ENCODE measurements at regions not wholly inside any gene's neighbourhood (a gene's known extent, or its start where the extent isn't known, plus 50 kb on each side); places are given as distances from the start of the nearest gene placed in this dataset.

DNA sequence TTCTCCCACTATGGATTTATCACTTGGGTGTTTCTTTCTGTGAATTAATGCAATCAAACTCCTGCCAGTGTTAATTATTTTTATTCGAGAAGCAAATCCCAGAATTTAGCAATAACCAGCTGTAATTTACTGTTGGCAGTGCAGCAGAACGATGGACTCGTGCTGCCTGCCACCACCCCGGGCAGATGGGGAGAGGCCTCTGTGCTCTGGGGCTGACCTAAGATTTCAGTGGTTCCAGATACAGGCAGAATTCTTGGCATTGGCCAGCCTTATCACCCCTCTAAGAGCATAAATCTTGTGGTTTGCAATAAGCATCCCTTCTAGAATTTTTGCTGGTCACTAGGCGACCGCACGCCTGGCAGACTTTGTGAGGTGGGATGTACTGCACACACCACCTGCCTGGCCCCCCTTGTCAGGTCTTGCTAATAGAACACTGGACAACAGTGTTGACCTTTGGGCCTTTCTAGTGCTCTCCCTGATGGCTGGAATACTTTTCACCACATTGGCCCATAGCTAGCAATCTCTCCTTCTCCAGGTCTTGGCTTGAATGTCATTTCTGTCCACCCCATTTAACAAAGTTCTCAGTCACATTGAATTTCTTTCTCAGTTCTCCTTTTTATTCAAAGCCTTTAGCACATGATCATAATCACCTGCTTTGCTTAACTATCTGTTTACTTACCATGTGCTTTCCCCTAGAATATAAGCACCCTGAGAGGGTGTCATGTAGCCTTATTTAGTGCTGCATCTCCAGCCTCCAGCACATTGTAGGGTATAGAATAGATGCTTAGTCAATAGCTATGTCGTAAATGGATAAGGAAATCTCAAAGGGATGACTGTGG is 122.1 kb upstream of the DYNLRB2 start:
- DNase-seq: no peak

DNA sequence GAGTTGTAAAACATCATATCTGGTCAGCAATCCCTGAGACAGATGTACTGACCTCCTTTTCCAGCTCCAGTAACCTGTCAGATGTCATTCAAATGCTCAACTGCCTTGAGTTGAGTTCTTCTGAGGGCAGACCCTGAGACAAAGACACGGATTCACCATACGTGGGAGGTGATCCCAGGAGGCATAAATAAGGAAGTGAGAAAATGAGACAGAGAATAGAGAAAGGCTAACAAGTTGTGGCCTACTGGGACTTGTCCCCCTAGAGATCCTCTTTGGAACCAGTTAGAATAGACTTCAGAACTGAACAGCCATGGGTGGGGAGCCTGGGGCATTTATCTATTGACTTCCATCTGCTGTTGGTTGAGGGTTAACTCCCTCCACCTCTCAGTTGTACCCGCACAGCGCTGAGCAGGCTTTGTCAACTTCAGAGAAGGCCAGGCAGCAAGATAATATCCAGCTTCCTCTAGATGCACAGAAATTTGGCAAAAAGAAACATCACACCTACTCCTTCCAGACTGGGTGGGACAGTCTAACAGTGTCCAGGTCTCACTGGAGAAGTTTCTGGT is 123.0 kb upstream of the DYNLRB2 start:
- no peak for DNase-seq

DNA sequence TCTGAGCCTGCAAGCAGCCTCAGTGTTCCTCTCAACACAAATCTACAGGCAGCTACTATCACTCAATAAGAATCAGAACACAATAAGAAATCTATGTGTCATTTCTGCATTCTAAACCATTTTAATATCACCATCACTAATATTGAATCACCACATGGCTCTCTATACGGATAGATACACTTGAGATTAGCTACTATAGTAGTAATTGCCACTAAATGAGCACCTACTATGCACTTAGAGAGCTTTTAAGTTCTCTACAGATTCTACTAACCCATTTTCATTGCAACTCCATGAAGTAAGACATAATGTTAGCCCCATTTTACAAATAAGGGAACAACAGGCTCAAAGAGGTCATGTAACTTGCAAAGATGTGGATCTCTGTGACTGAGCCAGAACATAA is 132.8 kb upstream of the DYNLRB2 start:
- DNase-seq: no peak

DNA sequence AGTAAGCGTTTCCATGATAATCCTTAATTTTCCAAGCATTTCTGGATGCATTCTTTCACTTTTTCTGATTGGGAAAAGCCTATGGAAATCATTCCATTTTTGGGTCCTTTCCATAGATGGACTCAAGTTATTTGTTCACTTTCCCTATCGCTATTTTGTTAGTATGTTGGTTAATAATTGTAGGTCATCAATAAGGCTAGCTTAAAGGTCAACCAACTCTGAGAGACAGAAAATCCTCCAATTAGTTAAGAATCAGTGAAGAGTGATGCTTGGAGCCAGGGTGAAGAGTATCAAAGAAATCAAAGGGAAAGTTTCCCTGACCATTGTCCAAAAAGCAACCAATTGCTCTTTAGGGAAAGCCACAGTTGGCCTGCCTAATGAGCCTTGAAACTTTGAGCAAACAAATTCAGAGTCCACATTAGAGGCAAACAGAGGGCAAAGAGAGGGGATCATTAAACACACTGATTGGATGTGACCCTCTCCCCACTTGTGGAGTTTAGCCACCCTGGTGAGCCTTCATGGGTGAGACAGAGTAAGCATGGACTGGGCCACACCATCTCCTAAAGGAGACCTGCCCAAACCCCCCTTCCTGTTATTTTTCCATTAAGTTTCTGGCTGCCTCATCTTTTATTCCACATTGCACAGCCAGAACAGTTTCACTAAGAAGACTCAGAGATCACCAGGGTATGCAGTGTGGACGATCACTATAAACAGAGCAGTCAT is 133.4 kb upstream of the DYNLRB2 start:
- no peak for DNase-seq

DNA sequence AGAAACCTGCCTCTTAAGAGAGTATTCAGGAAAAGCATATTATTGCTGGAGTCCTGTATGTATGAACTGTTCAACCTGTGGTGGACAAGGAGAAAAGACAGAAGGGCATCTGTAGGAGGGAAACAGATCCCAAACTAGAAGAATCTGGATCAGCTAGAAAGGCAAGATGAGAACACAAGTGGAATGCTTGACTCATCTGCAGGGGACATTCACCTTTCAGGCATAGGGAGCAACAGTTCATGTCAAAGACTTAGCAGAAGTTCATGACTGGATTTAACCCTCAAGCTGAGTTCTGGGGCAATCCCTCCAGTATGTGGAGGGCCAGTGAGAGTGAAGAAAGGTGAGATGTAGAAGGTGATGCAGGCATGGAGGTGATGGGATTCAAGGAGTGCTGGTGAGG is 135.9 kb upstream of the DYNLRB2 start:
- no peak for DNase-seq

DNA sequence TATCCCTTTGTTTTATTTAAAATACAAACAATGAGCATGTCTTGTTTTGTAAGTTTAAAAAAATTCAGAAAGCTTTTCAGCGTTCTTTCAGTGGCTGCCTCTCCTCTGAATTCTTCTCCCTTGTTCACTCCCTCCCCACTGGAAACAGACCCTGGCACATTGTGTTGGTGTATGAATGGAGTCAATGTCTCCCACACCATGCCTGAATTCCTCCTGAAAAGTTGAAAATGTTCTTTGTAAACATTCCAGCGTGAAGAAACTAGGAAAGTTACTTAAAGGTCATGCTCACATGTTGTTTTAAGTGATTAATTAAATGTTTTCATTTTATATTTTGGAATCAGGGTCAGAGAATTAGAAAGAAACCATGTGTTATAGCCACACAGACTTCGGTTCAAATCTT is 136.9 kb upstream of the DYNLRB2 start:
- DNase-seq: no peak

DNA sequence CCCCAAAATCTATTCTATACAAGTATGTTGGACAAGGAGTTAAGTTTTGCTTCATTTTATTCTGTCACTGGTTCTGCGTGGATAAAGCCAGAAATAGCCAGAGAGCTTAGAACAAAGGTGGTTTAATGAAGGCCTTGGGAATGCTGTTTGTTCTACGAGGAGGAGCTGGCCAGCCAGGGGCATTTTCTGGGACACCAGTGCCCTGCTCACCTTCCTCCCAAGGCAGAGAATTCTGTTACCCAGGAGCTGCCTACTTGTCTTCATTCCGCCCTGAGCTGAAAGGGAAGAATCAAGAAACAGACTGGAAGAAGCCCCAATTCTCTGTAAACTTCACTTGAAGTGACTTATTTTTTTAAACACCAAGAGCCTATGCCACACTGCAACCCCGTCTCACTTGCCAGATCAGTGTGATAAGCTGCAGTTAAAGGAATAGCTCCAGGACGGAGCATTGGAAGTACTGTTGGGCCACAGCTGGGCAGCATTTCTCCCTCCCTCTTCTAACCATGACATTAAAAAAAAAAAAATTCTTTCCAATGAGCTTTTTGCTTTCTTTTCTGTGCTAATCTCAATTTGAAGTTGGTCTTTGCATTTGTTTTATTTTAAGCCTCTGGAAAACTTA is 149.8 kb upstream of the DYNLRB2 start:
- DNase-seq: no peak

DNA sequence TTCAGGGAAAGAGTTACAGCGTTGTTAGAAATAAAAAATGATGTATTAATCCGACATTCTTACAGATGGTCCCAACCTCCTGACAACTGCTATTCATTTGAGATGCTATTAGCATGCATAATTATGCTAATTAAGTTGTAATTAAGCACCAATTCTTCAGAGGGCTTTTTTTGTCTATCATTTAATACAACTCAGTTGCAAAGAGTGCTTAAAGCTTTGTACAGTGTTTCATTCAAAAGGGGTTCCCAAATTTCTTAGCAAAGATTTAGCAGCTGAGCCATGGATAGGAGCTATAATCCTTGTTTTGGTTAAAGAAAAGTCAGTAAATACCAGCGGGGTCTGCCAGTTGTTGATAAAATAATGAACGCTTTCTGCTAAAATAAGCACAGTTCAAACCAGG is 150.7 kb upstream of the DYNLRB2 start:
- no peak for DNase-seq

DNA sequence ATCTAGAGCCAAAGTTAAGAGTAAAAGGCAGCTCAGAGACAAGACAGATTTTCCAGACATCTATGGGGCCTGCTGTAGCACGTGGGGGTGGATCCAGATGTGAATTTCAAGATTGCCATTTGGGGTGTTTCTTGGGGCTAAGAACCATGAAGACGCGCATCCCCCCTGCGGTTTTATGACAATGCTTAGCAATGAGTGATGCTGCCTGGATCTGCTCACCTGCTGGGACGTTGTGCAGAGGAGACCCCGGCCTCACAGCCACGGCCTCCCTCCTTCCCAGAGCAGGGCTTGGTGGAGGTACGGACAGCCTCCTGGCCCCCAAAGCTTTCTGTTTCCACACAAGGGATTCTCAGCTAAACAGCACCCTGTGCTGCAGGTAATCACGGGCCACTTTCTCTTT is 151.5 kb upstream of the DYNLRB2 start:
- no peak for DNase-seq

DNA sequence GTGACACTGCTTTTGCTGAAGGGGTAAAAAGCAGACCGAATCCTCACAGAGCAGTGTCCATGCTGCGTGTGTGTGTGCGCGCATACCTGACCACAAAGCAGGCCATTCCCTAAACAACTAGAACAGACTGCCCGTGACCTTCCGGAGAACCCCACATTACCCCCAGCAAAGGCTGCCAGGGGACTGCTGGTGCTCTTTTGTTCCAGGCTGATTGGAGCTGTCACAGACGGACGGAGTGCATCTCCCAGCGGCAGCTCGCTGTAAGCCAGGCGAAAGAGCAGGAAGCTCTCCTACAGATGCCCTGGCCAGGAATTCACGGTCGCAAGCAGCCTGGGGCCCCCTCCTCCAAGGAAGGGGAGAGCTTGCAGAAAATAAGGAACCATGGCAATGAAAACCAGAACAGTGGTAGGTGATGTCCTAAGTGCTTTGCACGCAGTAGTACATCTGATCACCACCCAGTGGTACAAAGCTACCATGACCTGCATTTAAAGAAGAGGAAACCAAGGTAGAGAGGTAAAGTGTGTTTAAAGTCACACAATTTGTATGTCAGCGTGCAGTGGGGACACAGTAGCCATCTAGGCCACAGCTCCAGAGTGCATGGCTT is 153.4 kb upstream of the DYNLRB2 start:
- no peak for DNase-seq

DNA sequence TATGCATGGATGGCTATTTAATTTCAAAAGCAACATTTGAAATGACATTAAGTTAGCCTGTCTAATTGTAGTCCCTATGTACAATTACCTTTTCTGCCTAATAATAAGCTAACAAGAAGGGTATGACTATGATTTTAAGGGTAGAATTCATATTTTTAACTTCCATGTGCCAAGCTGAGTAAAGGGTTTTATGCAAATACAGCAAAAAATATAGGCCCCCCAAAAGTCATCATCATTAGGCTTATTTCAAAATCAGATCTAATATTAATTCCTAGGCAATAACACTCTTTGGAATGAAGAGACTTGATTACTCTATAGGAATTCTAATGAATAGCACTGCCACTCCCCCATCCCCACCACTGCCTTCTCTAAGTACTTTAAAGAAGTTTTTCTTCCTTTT is 155.9 kb upstream of the DYNLRB2 start:
- no peak for DNase-seq

DNA sequence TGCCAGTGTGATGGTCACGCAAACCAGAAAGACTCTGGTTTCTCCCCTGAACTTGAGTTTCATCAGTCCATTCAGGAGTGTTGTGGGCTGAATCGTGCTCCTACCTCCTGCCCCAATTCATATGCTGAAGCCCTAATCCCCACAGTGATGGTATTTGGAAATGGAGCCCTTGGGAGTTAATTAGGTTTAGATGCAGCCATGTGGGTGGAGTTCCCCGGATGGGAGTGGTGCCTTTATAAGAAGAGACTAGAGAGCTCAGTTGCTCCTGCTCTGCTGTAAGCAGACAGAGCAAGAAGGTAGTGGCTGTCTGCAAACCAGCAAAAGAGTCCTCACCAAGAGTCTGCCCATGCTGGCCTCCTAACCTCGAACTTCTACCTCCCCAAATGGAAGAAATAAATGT is 160.3 kb upstream of the DYNLRB2 start:
- no peak for DNase-seq

DNA sequence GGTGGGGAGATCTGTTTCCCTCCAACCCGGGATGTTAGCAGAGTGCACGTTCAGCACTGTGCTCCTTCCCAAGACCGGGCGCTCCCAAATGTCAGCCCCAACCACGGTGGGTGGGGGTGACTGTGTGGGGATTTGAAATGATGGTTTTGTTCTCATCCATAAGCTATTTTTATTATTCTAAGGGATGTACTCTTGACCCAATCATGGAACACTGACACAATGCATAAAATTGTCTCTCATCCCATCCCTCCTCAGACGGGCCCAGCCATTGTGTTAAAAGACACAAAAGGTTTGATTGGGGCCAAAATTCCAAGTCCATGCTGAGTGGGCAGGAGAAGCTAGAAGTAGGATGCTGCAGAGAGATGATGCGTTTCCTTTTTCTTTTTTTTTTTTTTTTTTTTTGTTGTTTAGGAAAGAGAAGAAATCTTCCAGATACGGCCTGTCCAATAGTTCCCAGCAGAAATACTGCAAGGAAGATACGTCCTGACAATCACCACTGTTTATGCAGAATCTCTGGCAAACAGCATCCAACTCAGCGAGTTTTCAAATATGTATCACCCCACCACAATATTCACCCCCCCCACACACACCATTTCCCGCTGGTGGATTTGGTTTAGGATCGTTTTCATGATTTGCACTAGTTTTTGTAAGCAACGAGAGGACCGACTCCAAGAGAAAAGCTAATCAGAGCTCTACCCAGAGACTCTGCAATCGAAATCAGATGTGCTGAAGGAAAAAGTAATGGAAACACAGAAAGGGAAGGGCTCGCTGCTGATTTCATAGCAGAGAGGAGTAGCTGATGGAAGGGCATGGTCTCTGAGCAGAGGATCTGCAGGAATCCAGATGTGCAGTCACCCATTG is 163.5 kb upstream of the DYNLRB2 start:
- no peak for DNase-seq

DNA sequence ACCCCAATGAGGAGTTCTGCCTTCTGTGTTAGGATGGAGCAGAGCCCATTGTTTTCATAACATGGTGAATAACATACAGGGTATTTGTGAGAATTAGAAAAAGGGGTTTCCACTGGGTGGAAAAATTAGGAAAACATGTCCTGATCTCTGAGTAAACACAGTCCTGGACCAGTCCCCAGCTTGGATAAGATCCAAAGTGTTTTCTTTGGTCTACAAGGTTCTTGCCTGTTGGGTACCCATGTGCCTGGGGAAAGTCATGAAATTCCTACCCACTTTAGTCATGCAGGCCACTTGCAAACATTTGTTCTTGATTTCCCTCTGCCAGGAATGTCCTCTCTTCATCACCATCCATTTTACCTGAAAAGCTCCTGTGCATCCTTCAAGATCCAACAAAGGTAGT is 164.8 kb upstream of the DYNLRB2 start:
- no peak for DNase-seq

DNA sequence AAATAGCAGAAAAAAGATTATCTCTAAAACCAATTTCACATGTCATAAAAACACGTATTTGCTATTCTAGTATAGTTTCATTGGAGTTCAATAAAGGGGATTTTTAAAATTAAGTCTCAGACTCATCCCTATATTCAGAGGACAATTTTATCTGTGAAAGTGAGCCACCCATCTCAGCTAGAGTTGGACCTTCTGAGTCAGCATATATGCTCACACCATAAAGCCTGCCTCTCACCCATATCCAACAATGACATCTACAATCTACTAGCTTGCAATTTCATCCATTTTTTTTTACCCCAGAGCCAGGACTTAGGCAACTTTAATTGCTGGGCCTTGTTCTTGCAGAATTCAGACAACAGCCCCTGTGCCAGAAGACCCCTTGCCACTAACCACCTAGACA is 165.3 kb upstream of the DYNLRB2 start:
- DNase-seq: no peak

DNA sequence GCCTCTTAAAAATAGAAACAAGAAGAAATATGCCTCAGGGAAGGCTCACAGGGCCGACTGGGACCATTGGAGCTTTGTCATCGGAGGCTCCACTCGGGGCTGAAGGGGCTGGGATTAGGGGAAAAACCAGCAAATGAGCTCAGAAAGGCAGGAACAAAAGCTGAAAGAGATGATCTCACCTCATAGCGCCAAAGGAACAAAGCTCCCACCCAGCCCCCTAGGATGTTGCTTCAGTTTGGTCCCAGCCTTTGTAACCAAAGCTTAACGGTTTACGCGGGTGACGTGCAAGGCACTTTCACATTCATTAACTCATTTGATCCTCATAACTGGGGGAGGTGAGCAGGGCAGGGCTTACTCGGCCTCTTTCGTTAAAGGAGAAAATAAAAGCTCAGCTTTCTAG is 168.5 kb upstream of the DYNLRB2 start:
- DNase-seq: no peak

DNA sequence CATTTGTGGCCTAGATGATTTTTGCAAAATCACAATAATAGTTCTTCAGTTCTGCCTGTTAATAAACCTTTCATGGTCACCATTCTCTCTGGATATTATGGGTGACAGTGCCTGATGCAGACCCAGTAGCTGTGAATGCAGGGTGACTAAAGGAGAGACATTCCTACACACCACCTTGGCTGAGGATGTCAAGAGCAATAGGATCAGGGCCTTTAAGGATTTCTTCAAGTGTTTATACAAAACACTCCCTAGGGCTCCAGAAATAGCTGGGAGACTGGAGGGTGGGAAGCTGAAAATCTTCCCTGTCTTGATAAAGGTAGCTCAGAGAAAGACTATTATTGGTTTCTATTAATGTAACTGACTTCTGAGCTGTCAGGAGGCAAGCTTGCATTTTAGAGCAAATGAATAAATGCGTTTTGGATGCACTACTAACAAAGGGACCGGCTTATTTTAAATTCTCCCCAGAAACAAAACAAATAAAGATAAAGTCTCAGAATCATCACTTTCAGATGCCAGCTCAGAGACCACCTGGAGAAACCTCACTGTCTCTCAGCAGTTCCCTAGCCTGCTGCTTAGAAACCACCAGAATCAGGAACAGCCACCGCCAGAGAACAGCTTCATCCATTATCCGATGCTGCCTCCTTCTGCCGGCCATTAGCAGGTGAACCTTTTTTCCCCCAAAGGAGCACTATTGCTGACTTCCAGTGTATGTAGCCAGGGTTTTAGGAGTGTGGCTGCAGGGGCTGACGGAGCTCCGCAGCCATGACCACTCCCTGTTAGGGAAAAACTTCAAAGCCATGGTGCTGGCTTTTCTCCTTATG is 171.4 kb upstream of the DYNLRB2 start:
- no peak for DNase-seq

DNA sequence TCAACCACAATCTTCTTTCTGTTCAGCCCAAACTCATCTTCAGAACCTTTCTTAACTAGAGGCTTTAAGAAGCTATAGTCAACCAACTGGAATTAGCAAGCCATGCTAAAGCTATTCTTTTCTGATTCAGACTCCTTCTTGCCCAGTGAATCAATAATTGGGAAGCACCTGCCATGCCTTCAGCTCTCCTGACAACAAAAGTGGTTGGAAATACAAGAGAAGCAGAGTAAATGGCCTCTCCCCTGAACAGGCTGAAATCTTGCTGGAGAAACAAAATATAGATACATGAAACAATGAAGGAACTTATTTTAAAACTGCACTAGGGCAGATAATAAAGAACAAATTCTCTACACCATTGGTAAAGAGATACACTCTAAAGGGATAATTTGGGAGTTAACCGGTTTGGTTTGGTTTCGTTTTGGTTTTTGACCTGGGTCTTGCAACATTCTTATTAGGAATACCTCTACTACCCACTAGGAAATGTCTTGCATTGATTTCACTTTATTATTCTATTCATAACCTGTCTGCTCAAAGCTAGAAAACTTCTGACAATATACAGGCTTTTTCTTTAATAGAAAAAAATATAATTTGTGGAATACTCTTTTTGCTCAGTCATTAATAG is 173.6 kb upstream of the DYNLRB2 start:
- DNase-seq: no peak

DNA sequence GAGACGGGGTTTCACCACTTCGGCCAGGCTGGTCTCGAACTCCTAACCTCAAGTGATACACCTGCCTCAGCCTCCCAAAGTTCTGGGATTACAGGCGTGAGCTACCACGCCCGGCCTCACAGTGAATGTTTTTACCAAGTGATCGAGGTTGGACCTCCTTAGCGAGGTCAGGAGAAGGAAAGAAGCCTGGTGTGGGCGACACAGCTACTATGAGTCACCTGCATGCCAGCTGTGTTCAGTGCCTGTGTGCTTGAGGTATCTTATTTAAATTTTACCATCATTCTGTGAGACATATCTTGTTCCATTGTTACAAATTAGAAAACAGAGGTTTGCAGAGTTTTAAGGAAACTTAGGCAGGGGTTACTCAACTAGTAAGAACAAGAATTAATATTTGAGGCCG is 174.8 kb upstream of the DYNLRB2 start:
- no peak for DNase-seq

DNA sequence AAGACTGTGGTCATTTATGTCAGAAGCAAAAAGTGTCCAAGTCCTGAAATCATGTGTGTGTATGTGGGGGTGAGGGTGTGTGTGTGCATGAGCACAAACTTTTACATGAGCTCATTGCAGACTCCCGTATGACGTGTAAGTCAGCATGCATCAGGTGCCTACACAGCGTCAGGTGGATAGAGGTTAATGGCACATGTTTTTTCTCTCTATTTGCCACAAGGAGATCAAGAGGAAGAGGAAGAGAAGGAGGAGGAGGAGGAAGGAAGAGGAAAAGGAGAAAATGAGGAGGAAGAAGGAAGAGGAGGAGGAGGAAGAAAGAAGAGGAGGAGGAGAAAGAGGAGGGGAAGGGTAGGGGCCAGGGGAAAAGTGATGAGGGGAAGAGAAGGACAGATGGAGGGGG is 178.0 kb upstream of the DYNLRB2 start:
- DNase-seq: no peak

DNA sequence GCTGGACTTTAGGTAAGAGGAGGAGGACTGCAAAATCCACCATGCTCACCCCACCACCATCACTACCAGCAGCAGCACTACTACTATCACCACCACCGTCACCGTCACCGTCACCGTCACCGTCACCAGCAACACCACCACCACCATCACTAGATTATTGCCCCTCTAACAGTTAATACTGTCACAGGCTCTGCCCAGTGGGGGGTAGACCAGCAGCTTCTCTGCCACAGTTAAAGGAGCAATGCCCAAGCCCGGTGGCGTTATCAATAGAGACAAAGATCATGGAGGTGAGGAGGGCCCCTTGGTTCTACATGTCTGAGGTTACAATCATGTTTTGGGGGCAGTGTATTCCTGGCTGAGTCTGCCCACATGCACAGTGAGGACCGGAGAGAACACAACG is 184.4 kb upstream of the DYNLRB2 start:
- DNase-seq: no peak

All from NCI-H1092 (cell line).